SK-N-MC (cell line): ENCODE measurements at regions not wholly inside any gene's neighbourhood (a gene's known extent, or its start where the extent isn't known, plus 50 kb on each side); places are given as distances from the start of the nearest gene placed in this dataset.

Source experiments
- DNase-seq: peaks from one replicate; pipeline ENCODE4 v3.0.0-alpha.2; 2011; ENCODE audit warnings: low read depth, low spot score
- H3K27ac ChIP-seq: fragments of 200-600 bp; sonication (generic); 2 replicates; pipeline ENCODE4 v1.5.1; 2016; ENCODE audit warnings: mixed run types
- H3K36me3 ChIP-seq: fragments of 200-600 bp; sonication (generic); 2 replicates; pipeline ENCODE4 v1.6.1; 2017; ENCODE audit warnings: antibody characterized with exemption, low read length, mixed read lengths; ENCODE audit not compliant: insufficient read depth
- H3K4me3 ChIP-seq: fragments of 200-600 bp; sonication (generic); 2 replicates; pipeline ENCODE4 v1.5.1; 2016
- H3K9ac ChIP-seq: fragments of 200-600 bp; sonication (generic); 2 replicates; pipeline ENCODE4 v1.8.0; 2017; ENCODE audit warnings: mixed run types, mixed read lengths; ENCODE audit not compliant: insufficient read length
- H3K9me3 ChIP-seq: fragments of 200-600 bp; sonication (generic); 2 replicates; pipeline ENCODE4 v1.6.1; 2017; ENCODE audit warnings: low read depth, mild to moderate bottlenecking, antibody characterized with exemption, low read length, moderate library complexity, mixed read lengths
- EZH2 ChIP-seq: fragments of 200-600 bp; sonication (generic); IDR thresholded peaks from one replicate; pipeline ENCODE4 v1.6.1; 2017; ENCODE audit warnings: antibody characterized with exemption
- FOXP2 ChIP-seq: optimal IDR thresholded peaks from 2 replicates; pipeline ENCODE3; 2011; ENCODE audit warnings: mild to moderate bottlenecking, moderate library complexity; ENCODE audit not compliant: insufficient read depth; ENCODE audit errors: extremely low read length, control extremely low read depth
- POLR2AphosphoS5 ChIP-seq: IDR thresholded peaks from 2 replicates; pipeline ENCODE4 v1.6.1; 2012; ENCODE audit warnings: mild to moderate bottlenecking, low read depth, low read length, borderline replicate concordance

GRCh38 chr9:119483153-119483552, 113.9 kb upstream of the BRINP1 start:
- Histone ChIP-seq H3K9ac (no peak overlapping the region), H3K4me3 (no peak overlapping the region), H3K36me3 (no peaks in the 10 kb centered on the region), H3K9me3 (no peaks in the 10 kb centered on the region), H3K27ac (no peak overlapping the region)
- TF ChIP-seq FOXP2 (no peak), EZH2 (no peak), POLR2AphosphoS5 (no peak)
- DNase-seq, result no peak

- no peaks in the 10 kb centered on the region for H3K9me3 ChIP-seq
- no peak overlapping the region for H3K4me3 ChIP-seq
- TF ChIP-seq POLR2AphosphoS5 (no peak), EZH2 (no peak), FOXP2 (no peak)
- no peaks in the 10 kb centered on the region for H3K36me3 ChIP-seq
- H3K9ac ChIP-seq, result no peak overlapping the region
- DNase-seq, result no peak
- H3K27ac ChIP-seq, result no peak overlapping the region
These were observed 108.0 kb upstream of the BRINP1 start for GRCh38 chr9:119477197-119477596.

DNA sequence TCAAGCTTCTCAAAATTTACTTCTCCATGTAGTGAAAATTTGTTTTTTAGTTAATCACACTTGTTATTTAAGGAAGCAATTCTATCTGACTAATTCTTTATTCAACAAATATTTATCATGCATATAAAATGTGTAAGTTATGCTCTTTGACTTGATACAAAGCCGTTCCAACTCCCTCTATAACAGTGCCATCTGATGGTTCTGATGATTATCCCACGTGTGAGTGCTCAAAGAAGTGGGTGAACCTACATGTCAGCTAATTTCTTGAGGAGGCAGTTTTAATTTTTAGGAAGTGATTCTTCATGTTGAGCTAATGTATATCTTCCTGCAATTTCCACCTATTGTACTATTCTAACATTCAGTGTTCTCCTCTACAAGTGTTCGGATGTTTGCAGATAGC, 88.8 kb upstream of the BRINP1 start:
- TF ChIP-seq POLR2AphosphoS5, result no peak
- no peak for TF ChIP-seq FOXP2
- no peak for TF ChIP-seq EZH2
- Histone ChIP-seq H3K4me3 (no peak overlapping the region), H3K36me3 (no peaks in the 10 kb centered on the region), H3K9ac (no peak overlapping the region), H3K27ac (no peak overlapping the region), H3K9me3 (no peaks in the 10 kb centered on the region)
- no peak for DNase-seq

DNA sequence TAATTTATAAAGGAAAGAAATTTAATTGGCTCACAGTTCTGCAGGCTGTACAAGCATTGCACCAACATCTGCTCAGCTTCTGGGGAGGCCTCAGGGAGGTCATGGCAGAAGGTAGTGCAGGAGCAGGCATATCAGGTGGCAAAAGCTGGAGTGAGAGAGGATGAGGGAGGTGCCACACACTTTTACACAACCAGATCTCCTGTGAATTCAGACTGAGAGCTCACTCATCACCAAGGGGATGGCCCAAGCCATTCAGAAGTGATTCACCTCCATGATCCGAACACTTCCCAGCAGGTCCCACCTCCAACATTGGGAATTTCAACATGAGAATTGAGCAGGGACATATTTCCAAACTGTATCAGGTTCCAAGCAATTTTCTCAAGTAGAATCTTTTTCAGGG, 84.7 kb upstream of the BRINP1 start:
- DNase-seq, result no peak
- H3K36me3 ChIP-seq, result no peaks in the 10 kb centered on the region

GRCh38 chr9:119453490-119453911, 84.3 kb upstream of the BRINP1 start:
- H3K9me3 ChIP-seq, result no peaks in the 10 kb centered on the region
- no peak overlapping the region for H3K4me3 ChIP-seq
- H3K36me3 ChIP-seq, result no peaks in the 10 kb centered on the region
- no peak overlapping the region for H3K27ac ChIP-seq
- TF ChIP-seq POLR2AphosphoS5, result no peak
- no peak for TF ChIP-seq FOXP2
- no peak for TF ChIP-seq EZH2
- no peak overlapping the region for H3K9ac ChIP-seq
- DNase-seq, result no peak

More for the DNA sequence above, 84.7 kb upstream of the BRINP1 start:
- H3K9me3 ChIP-seq, result no peaks in the 10 kb centered on the region
- no peak for TF ChIP-seq FOXP2
- no peak overlapping the region for H3K4me3 ChIP-seq
- no peak overlapping the region for H3K27ac ChIP-seq
- no peak overlapping the region for H3K9ac ChIP-seq

DNA sequence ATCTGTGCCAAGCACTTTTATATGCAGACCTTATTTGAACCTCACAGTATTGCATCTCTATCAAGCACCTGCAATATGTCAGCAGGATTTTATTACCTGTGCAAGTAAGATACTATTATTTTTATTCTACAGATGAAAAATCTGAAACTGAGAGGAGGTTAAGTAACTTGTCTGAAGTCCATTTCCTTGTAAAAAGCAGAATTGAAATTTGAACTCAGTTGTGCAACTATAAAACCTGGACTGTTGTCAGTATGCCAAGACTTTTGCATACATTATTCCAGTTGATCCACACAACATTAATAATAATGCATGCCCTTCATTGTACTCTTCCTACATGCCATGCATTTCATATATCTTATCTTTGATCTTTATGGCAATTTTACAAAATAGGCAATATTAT, 82.2 kb upstream of the BRINP1 start:
- Histone ChIP-seq H3K27ac (no peak overlapping the region), H3K9me3 (no peaks in the 10 kb centered on the region), H3K4me3 (no peak overlapping the region), H3K9ac (no peak overlapping the region), H3K36me3 (no peaks in the 10 kb centered on the region)
- TF ChIP-seq POLR2AphosphoS5 (no peak), EZH2 (no peak), FOXP2 (no peak)
- DNase-seq, result no peak

DNA sequence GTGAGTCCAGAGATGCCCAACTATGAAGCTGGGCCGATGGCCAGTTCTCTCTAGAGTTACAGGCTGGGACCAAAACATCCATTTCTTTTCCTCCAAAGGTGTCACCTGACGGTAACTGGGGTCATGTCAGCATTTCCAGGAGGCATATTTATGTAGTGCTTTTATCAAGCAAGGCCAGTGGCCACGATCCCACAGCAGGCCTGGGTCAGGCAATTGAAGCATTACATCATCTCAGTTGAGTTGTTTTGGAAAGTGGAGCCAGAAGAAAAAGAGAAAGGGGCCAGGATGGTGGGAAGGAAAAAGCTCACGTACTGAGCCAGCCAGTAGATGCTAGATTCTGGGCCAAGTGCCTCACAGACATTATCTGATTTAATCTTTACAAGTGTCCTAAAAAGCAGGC, 73.9 kb upstream of the BRINP1 start:
- Histone ChIP-seq H3K9ac (no peak overlapping the region), H3K4me3 (no peak overlapping the region), H3K36me3 (no peaks in the 10 kb centered on the region), H3K27ac (no peak overlapping the region), H3K9me3 (no peaks in the 10 kb centered on the region)
- no peak for DNase-seq
- TF ChIP-seq FOXP2 (no peak), POLR2AphosphoS5 (no peak), EZH2 (no peak)

- TF ChIP-seq POLR2AphosphoS5, result no peak
- no peak for TF ChIP-seq FOXP2
- no peak for TF ChIP-seq EZH2
These were observed 72.6 kb upstream of the BRINP1 start for GRCh38 chr9:119441832-119442231.

DNA sequence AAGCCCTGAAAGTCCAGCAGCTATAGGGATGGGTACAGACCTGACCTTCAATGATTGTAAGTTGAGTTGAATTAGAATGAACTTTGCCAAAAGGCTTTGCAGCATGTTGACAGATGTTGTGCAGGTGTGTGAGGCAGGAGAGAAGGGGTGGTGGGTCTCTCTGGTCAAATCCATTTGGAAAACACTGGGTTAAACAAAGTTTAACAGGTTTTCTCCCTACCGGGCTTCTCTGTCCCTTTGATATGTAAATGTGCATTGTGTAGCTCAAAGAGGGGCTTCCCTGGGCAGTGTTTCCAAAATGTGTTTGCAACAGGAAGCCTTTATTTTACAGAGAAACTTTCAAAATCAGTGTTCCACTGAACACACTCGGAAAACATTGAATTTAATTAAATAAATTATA, 72.1 kb upstream of the BRINP1 start:
- TF ChIP-seq FOXP2 (no peak), EZH2 (no peak)
- no peak overlapping the region for H3K4me3 ChIP-seq
- H3K36me3 ChIP-seq, result no peaks in the 10 kb centered on the region

More at GRCh38 chr9:119441832-119442231, 72.6 kb upstream of the BRINP1 start:
- Histone ChIP-seq H3K4me3 (no peak overlapping the region), H3K9me3 (no peaks in the 10 kb centered on the region), H3K36me3 (no peaks in the 10 kb centered on the region), H3K27ac (no peak overlapping the region), H3K9ac (no peak overlapping the region)
- no peak for DNase-seq

More for the DNA sequence above, 72.1 kb upstream of the BRINP1 start:
- no peaks in the 10 kb centered on the region for H3K9me3 ChIP-seq
- no peak overlapping the region for H3K27ac ChIP-seq
- no peak overlapping the region for H3K9ac ChIP-seq
- DNase-seq, result no peak
